ENCODE measurements at regions not wholly inside any gene's neighbourhood (a gene's known extent, or its start where the extent isn't known, plus 50 kb on each side); places are given as distances from the start of the nearest gene placed in this dataset.

- Histone ChIP-seq H3K18ac (ENCODE audit: insufficient read length, low read depth, low read length) (no peak overlapping the region), H3K79me1 (ENCODE audit: insufficient read depth, low read depth, low read length, poor library complexity, severe bottlenecking) (no peaks in the 10 kb centered on the region), H2BK12ac (ENCODE audit: insufficient read length, low read depth, low read length) (no peak overlapping the region), H2AK5ac (ENCODE audit: insufficient read length, low read length) (no peak overlapping the region), H4K91ac (ENCODE audit: insufficient read length, low read depth, low read length) (no peak overlapping the region), H2BK5ac (ENCODE audit: insufficient read length, low read length) (no peak overlapping the region), H2BK20ac (ENCODE audit: low read depth, low read length, poor library complexity, severe bottlenecking) (no peak overlapping the region), H4K8ac (replicated peaks; ENCODE audit: insufficient read length, low read depth, low read length) (no peak overlapping the region), H3T11ph (ENCODE audit: low read length) (no peak overlapping the region), H4K5ac (ENCODE audit: insufficient read length, low read depth, low read length) (no peak overlapping the region), H3K23ac (ENCODE audit: insufficient read length, low read depth, low read length) (no peak overlapping the region), H3K9ac (ENCODE audit: extremely low read depth, insufficient read length, low read length) (no peak overlapping the region), H3K27me3 (ENCODE audit: insufficient read depth, low read length) (no peaks in the 10 kb centered on the region), H3K27ac (ENCODE audit: insufficient read length, low read depth, low read length) (no peak overlapping the region), H2BK120ac (ENCODE audit: low read depth, low read length, poor library complexity, severe bottlenecking) (no peak overlapping the region), H3K79me2 (ENCODE audit: insufficient read depth, low read length) (no peaks in the 10 kb centered on the region), H3K4me1 (ENCODE audit: insufficient read depth, low read length) (no peaks in the 10 kb centered on the region), H3K14ac (ENCODE audit: insufficient read depth, low read length) (no peak overlapping the region), H3K4me2 (ENCODE audit: insufficient read depth, insufficient read length, low read length) (no peak overlapping the region), H3K4ac (ENCODE audit: low read depth, low read length) (no peak overlapping the region), H4K20me1 (ENCODE audit: control insufficient read depth, insufficient read depth, insufficient read length) (no peaks in the 10 kb centered on the region), H3K9me3 (ENCODE audit: control insufficient read depth, low read depth, low read length) (no peaks in the 10 kb centered on the region), H2BK15ac (ENCODE audit: low read depth, low read length) (no peak overlapping the region), H3K56ac (ENCODE audit: insufficient read length, low read depth, low read length) (no peak overlapping the region), H3K23me2 (ENCODE audit: insufficient read length, low read depth, low read length, poor library complexity, severe bottlenecking) (no peaks in the 10 kb centered on the region), H2AFZ (ENCODE audit: low read length) (no peak overlapping the region)
- no CpG with 5 or more reads among the region's 1 CpG for WGBS (ENCODE audit: extremely low coverage, insufficient read length, low lambda C conversion rate)
- no peak for DNase-seq
- no peak overlapping the region for H3K27ac Mint-ChIP-seq
- H3K9me3 Mint-ChIP-seq = no peaks in the 10 kb centered on the region
- no peak for TF ChIP-seq CTCF (conservative IDR thresholded peaks at IDR 0.05)
- H3K4me1 Mint-ChIP-seq = no peaks in the 10 kb centered on the region
- H3K4me3 Mint-ChIP-seq = no peak overlapping the region
- H3K27me3 Mint-ChIP-seq (ENCODE audit: low read depth) = no peaks in the 10 kb centered on the region
- H3K36me3 Mint-ChIP-seq (ENCODE audit: insufficient read depth in 1 of 3, low read depth in 3 of 3) = no peaks in the 10 kb centered on the region
Measured at GRCh38 chr11:96986516-96986915, 596.7 kb downstream of the JRKL start.
